ENCODE measurements at regions not wholly inside any gene's neighbourhood (a gene's known extent, or its start where the extent isn't known, plus 50 kb on each side); places are given as distances from the start of the nearest gene placed in this dataset.

GRCh38 chr2:14706201-14706600 lies 73.7 kb downstream of the LRATD1 start:
- Mint-ChIP-seq H3K9me3 (ENCODE audit: unreplicated experiment) (no peaks in the 10 kb centered on the region), H3K27ac (ENCODE audit: unreplicated experiment) (no peak overlapping the region), H3K27me3 (ENCODE audit: unreplicated experiment) (no peaks in the 10 kb centered on the region), H3K4me3 (ENCODE audit: unreplicated experiment) (no peak overlapping the region), H3K4me1 (ENCODE audit: unreplicated experiment) (no peaks in the 10 kb centered on the region), H3K36me3 (ENCODE audit: low read depth, unreplicated experiment) (no peaks in the 10 kb centered on the region)
- TF ChIP-seq, protein P1, sequence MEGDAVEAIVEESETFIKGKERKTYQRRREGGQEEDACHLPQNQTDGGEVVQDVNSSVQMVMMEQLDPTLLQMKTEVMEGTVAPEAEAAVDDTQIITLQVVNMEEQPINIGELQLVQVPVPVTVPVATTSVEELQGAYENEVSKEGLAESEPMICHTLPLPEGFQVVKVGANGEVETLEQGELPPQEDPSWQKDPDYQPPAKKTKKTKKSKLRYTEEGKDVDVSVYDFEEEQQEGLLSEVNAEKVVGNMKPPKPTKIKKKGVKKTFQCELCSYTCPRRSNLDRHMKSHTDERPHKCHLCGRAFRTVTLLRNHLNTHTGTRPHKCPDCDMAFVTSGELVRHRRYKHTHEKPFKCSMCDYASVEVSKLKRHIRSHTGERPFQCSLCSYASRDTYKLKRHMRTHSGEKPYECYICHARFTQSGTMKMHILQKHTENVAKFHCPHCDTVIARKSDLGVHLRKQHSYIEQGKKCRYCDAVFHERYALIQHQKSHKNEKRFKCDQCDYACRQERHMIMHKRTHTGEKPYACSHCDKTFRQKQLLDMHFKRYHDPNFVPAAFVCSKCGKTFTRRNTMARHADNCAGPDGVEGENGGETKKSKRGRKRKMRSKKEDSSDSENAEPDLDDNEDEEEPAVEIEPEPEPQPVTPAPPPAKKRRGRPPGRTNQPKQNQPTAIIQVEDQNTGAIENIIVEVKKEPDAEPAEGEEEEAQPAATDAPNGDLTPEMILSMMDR (IDR thresholded peaks at IDR 0.05; ENCODE audit: unreplicated experiment) = no peak
- DNase-seq (ENCODE audit: low spot score) = no peak

- no peaks in the 10 kb centered on the region for H3K27me3 Mint-ChIP-seq (ENCODE audit: unreplicated experiment)
- TF ChIP-seq, protein P1 (IDR thresholded peaks at IDR 0.05; ENCODE audit: unreplicated experiment) = no peak
Observed at GRCh38 chr2:14712111-14712510, 79.6 kb downstream of the LRATD1 start.

DNA sequence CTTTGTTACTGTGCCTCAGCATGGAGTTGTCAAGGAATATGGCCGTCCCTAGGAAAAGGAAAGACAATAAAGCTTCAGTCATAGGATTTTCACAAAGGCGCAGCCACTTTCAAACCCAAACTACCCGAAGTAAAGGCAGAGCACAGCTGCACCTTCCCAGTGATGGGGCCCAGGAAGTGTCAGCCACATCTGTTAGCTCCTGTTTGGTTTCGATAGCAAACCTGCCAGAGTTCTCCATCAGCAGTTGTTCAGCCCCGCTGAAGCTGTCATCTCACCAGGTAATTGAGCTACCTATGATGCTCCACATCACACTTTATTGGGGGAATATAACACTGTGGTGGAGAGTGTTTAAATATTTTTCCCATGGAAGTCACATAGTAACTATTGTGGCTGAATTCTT lies 80.7 kb downstream of the LRATD1 start:
- Mint-ChIP-seq H3K36me3 (ENCODE audit: low read depth, unreplicated experiment) (no peaks in the 10 kb centered on the region), H3K27ac (ENCODE audit: unreplicated experiment) (no peak overlapping the region), H3K9me3 (ENCODE audit: unreplicated experiment) (no peaks in the 10 kb centered on the region), H3K27me3 (ENCODE audit: unreplicated experiment) (no peaks in the 10 kb centered on the region), H3K4me3 (ENCODE audit: unreplicated experiment) (no peak overlapping the region), H3K4me1 (ENCODE audit: unreplicated experiment) (no peaks in the 10 kb centered on the region)
- DNase-seq (ENCODE audit: low spot score) = no peak
- TF ChIP-seq, protein P1 (IDR thresholded peaks at IDR 0.05; ENCODE audit: unreplicated experiment) = no peak

More at GRCh38 chr2:14712111-14712510, 79.6 kb downstream of the LRATD1 start:
- Mint-ChIP-seq H3K4me1 (ENCODE audit: unreplicated experiment) (no peaks in the 10 kb centered on the region), H3K4me3 (ENCODE audit: unreplicated experiment) (no peak overlapping the region), H3K9me3 (ENCODE audit: unreplicated experiment) (no peaks in the 10 kb centered on the region), H3K36me3 (ENCODE audit: low read depth, unreplicated experiment) (no peaks in the 10 kb centered on the region), H3K27ac (ENCODE audit: unreplicated experiment) (no peak overlapping the region)
- no peak for DNase-seq (ENCODE audit: low spot score)

DNA sequence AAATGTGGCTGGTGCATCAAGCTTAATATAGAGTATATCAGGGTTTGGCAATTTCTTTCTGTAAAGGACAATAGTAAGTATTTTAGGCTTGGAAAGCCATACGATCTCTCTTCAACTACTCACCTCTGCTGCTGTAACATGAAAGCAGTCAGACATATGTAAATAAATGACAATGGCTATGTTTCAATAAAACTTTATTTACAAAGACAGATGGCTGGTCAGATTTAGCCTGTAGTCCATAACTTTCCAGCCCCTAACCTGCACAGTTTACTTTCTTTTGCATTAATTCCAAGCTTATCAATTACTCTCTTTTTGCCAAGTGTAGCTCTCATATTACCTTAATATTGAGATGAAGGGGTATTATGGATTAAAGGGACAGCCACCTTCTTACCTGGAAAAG lies 83.1 kb downstream of the LRATD1 start:
- H3K36me3 Mint-ChIP-seq (ENCODE audit: low read depth, unreplicated experiment) = no peaks in the 10 kb centered on the region
- H3K9me3 Mint-ChIP-seq (ENCODE audit: unreplicated experiment) = no peaks in the 10 kb centered on the region
- H3K27me3 Mint-ChIP-seq (ENCODE audit: unreplicated experiment) = no peaks in the 10 kb centered on the region
- no peak overlapping the region for H3K27ac Mint-ChIP-seq (ENCODE audit: unreplicated experiment)
- TF ChIP-seq, protein P1 (IDR thresholded peaks at IDR 0.05; ENCODE audit: unreplicated experiment) = no peak
- H3K4me1 Mint-ChIP-seq (ENCODE audit: unreplicated experiment) = no peaks in the 10 kb centered on the region
- no peak for DNase-seq (ENCODE audit: low spot score)
- no peak overlapping the region for H3K4me3 Mint-ChIP-seq (ENCODE audit: unreplicated experiment)

DNA sequence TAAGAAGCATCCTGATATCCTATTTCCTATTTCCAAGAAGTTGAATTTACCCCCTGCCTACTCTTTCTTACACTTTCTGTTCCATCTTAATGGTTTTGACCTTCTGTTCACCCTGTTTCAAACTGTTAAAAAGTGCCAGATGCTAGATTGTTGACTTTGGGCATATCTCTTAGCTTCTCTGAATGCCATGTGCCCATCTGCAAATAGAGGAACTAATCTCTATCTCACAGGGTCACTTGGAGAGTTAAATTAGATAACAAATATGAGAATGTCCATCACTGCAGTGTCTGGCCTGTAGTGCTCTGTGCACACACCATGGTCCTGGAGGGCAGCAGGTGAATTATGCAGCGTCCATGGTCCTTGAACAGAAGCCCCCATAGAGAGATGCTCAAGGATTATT lies 83.8 kb downstream of the LRATD1 start:
- H3K9me3 Mint-ChIP-seq (ENCODE audit: unreplicated experiment) = no peaks in the 10 kb centered on the region
- H3K27me3 Mint-ChIP-seq (ENCODE audit: unreplicated experiment) = no peaks in the 10 kb centered on the region
- H3K4me3 Mint-ChIP-seq (ENCODE audit: unreplicated experiment) = no peak overlapping the region
- no peaks in the 10 kb centered on the region for H3K36me3 Mint-ChIP-seq (ENCODE audit: low read depth, unreplicated experiment)
- no peaks in the 10 kb centered on the region for H3K4me1 Mint-ChIP-seq (ENCODE audit: unreplicated experiment)
- DNase-seq (ENCODE audit: low spot score) = no peak
- H3K27ac Mint-ChIP-seq (ENCODE audit: unreplicated experiment) = no peak overlapping the region
- TF ChIP-seq, protein P1 (IDR thresholded peaks at IDR 0.05; ENCODE audit: unreplicated experiment) = no peak

Data from endothelial cell (in vitro differentiated cells).